Endothelial cell of umbilical vein (primary cell): ENCODE measurements at regions not wholly inside any gene's neighbourhood (a gene's known extent, or its start where the extent isn't known, plus 50 kb on each side); places are given as distances from the start of the nearest gene placed in this dataset.

ENCODE experiments used
- BruUV-seq: library from RNA; stranded (reverse); fragments of 400-500 nt; replicated peaks from 2 replicates; lab custom pipeline; 2021; lab: Mats Ljungman, UMichigan
- CTCF ChIA-PET: fragments of 300-600, 350-600 bp; sonication (Branson Sonifier 250); formaldehyde crosslinking; loops from one replicate; lab custom pipeline; 2021; ENCODE audit warnings: antibody characterized with exemption, inconsistent platforms; lab: Charles Lee
- POLR2A ChIA-PET: fragments of 300-600, 350-600 bp; sonication (Branson Sonifier 250); formaldehyde crosslinking; loops from one replicate; lab custom pipeline; 2021; ENCODE audit warnings: antibody characterized with exemption, inconsistent platforms; lab: Charles Lee
- DNase-seq: peaks from one replicate; pipeline ENCODE4 v3.0.0-alpha.2; 2011; ENCODE audit warnings: low read depth, low spot score
- FAIRE-seq: peaks from 2 replicates; lab custom pipeline; 2011; peaks lifted over from hg19 to GRCh38; lab: Jason Lieb, UNC
- H2AFZ ChIP-seq: 2 replicates; pipeline ENCODE4 v1.6.0; 2012; ENCODE audit warnings: low read depth, low read length, control low read depth, inconsistent platforms
- H3K27ac ChIP-seq: 2 replicates; pipeline ENCODE4 v1.5.1; 2011; ENCODE audit warnings: low read depth, mild to moderate bottlenecking, control low read depth, low read length, moderate library complexity; ENCODE audit not compliant: insufficient read depth
- H3K27me3 ChIP-seq, 2 experiments: 2 replicates each; pipeline versions ENCODE4 v1.6.0 to v1.6.1; 2011; ENCODE audit warnings: low read length in 2 of 2, mixed read lengths in 1 of 2; ENCODE audit not compliant: control insufficient read depth in 2 of 2, insufficient read depth in 2 of 2
- H3K36me3 ChIP-seq, 2 experiments: 2 replicates in 1 of 2; 3 replicates in 1 of 2; pipeline ENCODE4 v1.5.1; 2011; ENCODE audit warnings: low read length in 2 of 2, mild to moderate bottlenecking in 1 of 2, moderate library complexity in 1 of 2; ENCODE audit not compliant: control insufficient read depth in 2 of 2, insufficient read depth in 2 of 2; ENCODE audit errors: extremely low read depth in 1 of 2
- H3K4me1 ChIP-seq: 3 replicates; pipeline ENCODE4 v1.5.1; 2011; ENCODE audit warnings: mild to moderate bottlenecking, low read length; ENCODE audit not compliant: control insufficient read depth, insufficient read depth; ENCODE audit errors: extremely low read depth
- H3K4me2 ChIP-seq: 2 replicates; pipeline ENCODE4 v1.6.1; 2011; ENCODE audit warnings: low read length, control low read depth, mixed read lengths; ENCODE audit not compliant: insufficient read depth
- H3K4me3 ChIP-seq, 3 experiments: fragments of 200-600 bp in 1 of 3; sonication (generic), shearing (Covaris generic) in 1 of 3; replicated peaks in 1 of 3; 2 replicates each; pipeline ENCODE4 v1.5.1; 2011 to 2016; ENCODE audit warnings: control low read depth in 3 of 3, low read length in 3 of 3, mild to moderate bottlenecking in 2 of 3, inconsistent platforms in 1 of 3, low read depth in 1 of 3, moderate library complexity in 1 of 3; ENCODE audit not compliant: insufficient read depth in 1 of 3
- H3K79me2 ChIP-seq: 2 replicates; pipeline ENCODE4 v1.6.0; 2012; ENCODE audit warnings: low read length, inconsistent platforms; ENCODE audit not compliant: control insufficient read depth, insufficient read depth
- H3K9ac ChIP-seq: replicated peaks from 2 replicates; pipeline ENCODE3; 2011; ENCODE audit warnings: low read length, control low read depth; ENCODE audit not compliant: insufficient read depth; ENCODE audit errors: extremely low read depth
- H3K9me1 ChIP-seq: replicated peaks from 3 replicates; pipeline ENCODE4 v1.6.0; 2011; ENCODE audit warnings: mild to moderate bottlenecking, low read length; ENCODE audit not compliant: control insufficient read depth, insufficient read depth; ENCODE audit errors: extremely low read depth
- H3K9me3 ChIP-seq: replicated peaks from 2 replicates; pipeline ENCODE4 v1.5.1; 2012; ENCODE audit warnings: low read length, inconsistent platforms; ENCODE audit not compliant: control insufficient read depth, insufficient read depth
- H4K20me1 ChIP-seq: replicated peaks from 2 replicates; pipeline ENCODE3; 2011; ENCODE audit warnings: mild to moderate bottlenecking, low read length; ENCODE audit not compliant: control insufficient read depth, insufficient read depth; ENCODE audit errors: extremely low read depth
- EZH2 ChIP-seq: IDR thresholded peaks from 2 replicates; pipeline ENCODE4 v1.6.1; 2012; ENCODE audit warnings: borderline replicate concordance, low read depth, mild to moderate bottlenecking, moderate library complexity, low read length, inconsistent platforms; ENCODE audit not compliant: severe bottlenecking
- FOS ChIP-seq: IDR thresholded peaks from 2 replicates; pipeline ENCODE4 v1.6.1; 2011; ENCODE audit warnings: mild to moderate bottlenecking, low read length, moderate library complexity, borderline replicate concordance; ENCODE audit not compliant: insufficient read depth
- GATA2 ChIP-seq: IDR thresholded peaks from 2 replicates; pipeline ENCODE4 v1.7.0; 2011; ENCODE audit warnings: low read depth, mild to moderate bottlenecking, moderate library complexity, mixed read lengths, low read length; ENCODE audit not compliant: insufficient read length, insufficient read depth
- JUN ChIP-seq: IDR thresholded peaks from 2 replicates; pipeline ENCODE4 v1.6.1; 2011; ENCODE audit warnings: borderline replicate concordance, low read depth; ENCODE audit not compliant: insufficient read length, insufficient read depth
- MYC ChIP-seq: IDR thresholded peaks from one replicate; pipeline ENCODE4 v1.6.1; 2011; ENCODE audit warnings: mild to moderate bottlenecking, low read depth, low read length
- POLR2A ChIP-seq: IDR thresholded peaks from 2 replicates; pipeline ENCODE4 v1.6.1; 2012; ENCODE audit warnings: low read depth, mild to moderate bottlenecking, control low read depth, low read length
- POLR2AphosphoS5 ChIP-seq: IDR thresholded peaks from 2 replicates; pipeline ENCODE4 v1.6.1; 2012; ENCODE audit warnings: low read depth, mild to moderate bottlenecking, control low read depth, low read length, moderate library complexity; ENCODE audit not compliant: insufficient read depth
- dilution Hi-C: fragments of 300-500 bp; cut with MboI; formaldehyde crosslinking; loops from one replicate; pipeline ENCODE4 v1.15.0; 2019; ENCODE audit warnings: low sequenced_read_pairs; ENCODE audit not compliant: extremely low pct_ligation_motif_present
- intact Hi-C: fragments of 100-400 bp; cut with micrococcal nuclease; formaldehyde crosslinking; loops from one replicate; pipeline ENCODE4 v1.10.0; 2022
- TF ChIP-seq, protein P1 (sequence below), 2 donors: IDR thresholded peaks; 1 replicate in 1 of 2; 2 replicates in 1 of 2; pipeline ENCODE4 v1.5.1; 2011; ENCODE audit warnings: low read length in 2 of 2, mild to moderate bottlenecking in 2 of 2, moderate library complexity in 2 of 2, control low read depth in 1 of 2, inconsistent platforms in 1 of 2, low read depth in 1 of 2; ENCODE audit not compliant: insufficient read depth in 1 of 2; ENCODE audit errors: extremely low read depth in 1 of 2
- TF ChIP-seq, protein P2 (sequence below): IDR thresholded peaks from 2 replicates; pipeline ENCODE4 v1.6.1; 2011; ENCODE audit not compliant: insufficient read depth, insufficient read length

DNA sequence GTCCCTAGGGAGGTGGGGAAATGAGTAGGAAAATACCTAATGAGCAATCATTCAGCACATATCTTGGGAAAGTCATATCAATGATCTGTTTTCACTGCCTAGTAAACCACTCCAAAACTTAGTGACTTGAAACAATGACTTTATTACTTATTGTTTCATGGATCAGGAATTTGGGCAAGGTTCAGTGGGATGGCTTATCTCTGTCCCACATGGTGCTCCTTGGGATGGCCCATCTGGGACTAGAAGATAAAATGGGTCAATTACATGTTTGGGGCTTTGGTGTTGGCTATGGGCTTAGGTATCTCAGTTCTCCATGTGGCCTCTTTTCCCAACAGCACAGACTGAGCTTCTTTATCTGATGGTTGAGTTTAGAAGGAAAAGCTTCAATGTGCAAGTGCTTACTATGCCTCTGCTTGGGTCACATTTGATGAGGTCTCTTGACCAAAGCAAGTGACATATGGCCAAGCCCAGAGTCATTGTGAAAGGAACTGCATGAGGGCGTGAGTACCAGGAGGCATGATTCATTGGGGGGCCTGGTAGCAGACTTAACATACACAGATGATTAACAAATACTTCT lies 218.1 kb upstream of the TNP1 start:
- Histone ChIP-seq H3K27ac (no peak overlapping the region), H3K9me1 (no peaks in the 10 kb centered on the region), H3K27me3 (peaks cover 0 to 2% of the 10 kb centered on the region in 2 experiments), H3K79me2 (no peaks in the 10 kb centered on the region), H3K4me2 (no peak overlapping the region), H2AFZ (no peak overlapping the region), H3K9ac (no peak overlapping the region), H3K4me1 (no peaks in the 10 kb centered on the region), H3K4me3 (no peak overlapping the region), H3K9me3 (no peaks in the 10 kb centered on the region), H3K36me3 (no peaks in the 10 kb centered on the region), H4K20me1 (no peaks in the 10 kb centered on the region)
- DNase-seq (no peak), FAIRE-seq (no peak)
- TF ChIP-seq GATA2 (no peak), FOS (no peak), POLR2AphosphoS5 (no peak), EZH2 (no peak), MYC (no peak), POLR2A (no peak), JUN (no peak)
- TF ChIP-seq, protein P1, sequence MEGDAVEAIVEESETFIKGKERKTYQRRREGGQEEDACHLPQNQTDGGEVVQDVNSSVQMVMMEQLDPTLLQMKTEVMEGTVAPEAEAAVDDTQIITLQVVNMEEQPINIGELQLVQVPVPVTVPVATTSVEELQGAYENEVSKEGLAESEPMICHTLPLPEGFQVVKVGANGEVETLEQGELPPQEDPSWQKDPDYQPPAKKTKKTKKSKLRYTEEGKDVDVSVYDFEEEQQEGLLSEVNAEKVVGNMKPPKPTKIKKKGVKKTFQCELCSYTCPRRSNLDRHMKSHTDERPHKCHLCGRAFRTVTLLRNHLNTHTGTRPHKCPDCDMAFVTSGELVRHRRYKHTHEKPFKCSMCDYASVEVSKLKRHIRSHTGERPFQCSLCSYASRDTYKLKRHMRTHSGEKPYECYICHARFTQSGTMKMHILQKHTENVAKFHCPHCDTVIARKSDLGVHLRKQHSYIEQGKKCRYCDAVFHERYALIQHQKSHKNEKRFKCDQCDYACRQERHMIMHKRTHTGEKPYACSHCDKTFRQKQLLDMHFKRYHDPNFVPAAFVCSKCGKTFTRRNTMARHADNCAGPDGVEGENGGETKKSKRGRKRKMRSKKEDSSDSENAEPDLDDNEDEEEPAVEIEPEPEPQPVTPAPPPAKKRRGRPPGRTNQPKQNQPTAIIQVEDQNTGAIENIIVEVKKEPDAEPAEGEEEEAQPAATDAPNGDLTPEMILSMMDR (IDR thresholded peaks at IDR 0.05; ENCODE audit: extremely low read depth in 1 of 2, insufficient read depth in 1 of 2, low read depth in 1 of 2, low read length in 2 of 2): no peak
- TF ChIP-seq, protein P2, sequence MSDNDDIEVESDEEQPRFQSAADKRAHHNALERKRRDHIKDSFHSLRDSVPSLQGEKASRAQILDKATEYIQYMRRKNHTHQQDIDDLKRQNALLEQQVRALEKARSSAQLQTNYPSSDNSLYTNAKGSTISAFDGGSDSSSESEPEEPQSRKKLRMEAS: no peak
- ChIA-PET POLR2A (no interaction called here), CTCF (interaction anchor here (0.6 to 2.0 kb wide), 3 partner anchors 14 to 49 kb away, joined by 3 to 7 read pairs (median 4); no protein-coding TSS in a partner anchor)
- intact Hi-C loops (no loop called here), dilution Hi-C loops (no loop called here)
- no TSS peak for BruUV-seq
